ENCODE measurements at regions not wholly inside any gene's neighbourhood (a gene's known extent, or its start where the extent isn't known, plus 50 kb on each side); places are given as distances from the start of the nearest gene placed in this dataset.

DNA sequence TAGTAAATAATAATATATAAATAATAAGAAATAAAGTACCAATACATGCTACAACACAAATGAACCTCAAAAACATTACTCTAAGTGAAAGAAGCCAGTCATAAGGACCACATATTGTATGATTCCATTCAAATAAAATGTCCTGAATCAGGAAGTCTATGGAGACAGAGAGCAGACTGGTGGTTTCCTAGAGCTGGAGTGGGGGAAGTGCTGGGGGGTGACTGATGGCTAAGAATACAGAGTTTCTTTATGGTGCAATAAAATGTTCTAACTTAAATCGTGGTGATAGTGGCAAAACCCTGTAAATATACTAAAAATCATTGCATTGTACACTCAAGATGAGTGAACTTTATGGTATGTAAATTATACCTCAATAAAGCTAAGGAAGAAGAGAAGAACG, 376.5 kb downstream of the BUD13 start:
- TF ChIP-seq, protein P1, sequence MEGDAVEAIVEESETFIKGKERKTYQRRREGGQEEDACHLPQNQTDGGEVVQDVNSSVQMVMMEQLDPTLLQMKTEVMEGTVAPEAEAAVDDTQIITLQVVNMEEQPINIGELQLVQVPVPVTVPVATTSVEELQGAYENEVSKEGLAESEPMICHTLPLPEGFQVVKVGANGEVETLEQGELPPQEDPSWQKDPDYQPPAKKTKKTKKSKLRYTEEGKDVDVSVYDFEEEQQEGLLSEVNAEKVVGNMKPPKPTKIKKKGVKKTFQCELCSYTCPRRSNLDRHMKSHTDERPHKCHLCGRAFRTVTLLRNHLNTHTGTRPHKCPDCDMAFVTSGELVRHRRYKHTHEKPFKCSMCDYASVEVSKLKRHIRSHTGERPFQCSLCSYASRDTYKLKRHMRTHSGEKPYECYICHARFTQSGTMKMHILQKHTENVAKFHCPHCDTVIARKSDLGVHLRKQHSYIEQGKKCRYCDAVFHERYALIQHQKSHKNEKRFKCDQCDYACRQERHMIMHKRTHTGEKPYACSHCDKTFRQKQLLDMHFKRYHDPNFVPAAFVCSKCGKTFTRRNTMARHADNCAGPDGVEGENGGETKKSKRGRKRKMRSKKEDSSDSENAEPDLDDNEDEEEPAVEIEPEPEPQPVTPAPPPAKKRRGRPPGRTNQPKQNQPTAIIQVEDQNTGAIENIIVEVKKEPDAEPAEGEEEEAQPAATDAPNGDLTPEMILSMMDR (IDR thresholded peaks at IDR 0.05; ENCODE audit: low read depth, low read length, poor library complexity, severe bottlenecking) = no peak
- TF ChIP-seq EZH2phosphoT487 (IDR thresholded peaks at IDR 0.05; ENCODE audit: borderline replicate concordance, low read length) = no peak

All from DOHH2 (cell line).